ENCODE measurements at regions not wholly inside any gene's neighbourhood (a gene's known extent, or its start where the extent isn't known, plus 50 kb on each side); places are given as distances from the start of the nearest gene placed in this dataset.

DNA sequence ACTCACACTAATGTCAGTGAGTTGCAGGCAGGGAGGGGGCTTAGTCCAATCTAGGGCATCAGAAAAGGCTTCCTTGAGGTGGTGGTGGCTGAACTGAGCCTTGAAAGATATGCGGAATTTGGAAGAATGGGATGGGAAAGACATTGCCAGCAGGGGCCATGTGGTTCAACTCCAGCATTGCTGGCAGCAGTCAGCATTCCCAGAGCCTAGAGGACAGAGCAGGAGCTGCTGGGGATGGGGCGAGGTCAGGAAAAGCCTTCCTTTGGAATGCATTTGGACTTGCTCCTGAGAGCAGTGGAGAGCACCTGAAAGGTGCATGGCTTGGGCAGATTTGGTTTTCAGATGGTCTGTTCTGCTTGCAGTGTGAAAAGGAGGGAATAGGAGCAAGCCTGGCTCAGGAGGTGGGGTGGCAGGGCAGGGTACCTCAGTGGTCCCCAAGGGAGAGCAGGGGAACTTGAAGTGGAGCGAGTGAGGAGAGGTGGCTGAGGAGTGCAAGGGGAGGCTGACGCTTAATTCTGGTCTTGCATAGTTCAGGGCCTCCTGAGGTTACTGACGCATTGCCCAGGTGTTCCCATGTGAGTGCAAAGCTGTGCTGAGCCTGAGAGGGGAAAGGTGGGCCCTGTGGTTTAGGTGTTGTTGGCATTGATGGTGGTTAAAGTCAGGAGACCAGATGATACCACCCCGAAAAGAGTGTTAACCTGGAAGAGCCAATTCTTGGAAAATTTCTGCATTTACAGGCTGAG lies 112.1 kb upstream of the MGAT5 start:
- peak overlapping the region; percentile 86 for H2BK12ac ChIP-seq (ENCODE audit: low read depth, low read length)
- no peak overlapping the region for H2AFZ ChIP-seq (ENCODE audit: low read length)
- peak overlapping the region; percentile 51 for H2BK20ac ChIP-seq (ENCODE audit: low read length)
- H3K14ac ChIP-seq (ENCODE audit: insufficient read length) = no peak overlapping the region
- H3K4me3 ChIP-seq (ENCODE audit: extremely low read depth in 1 of 4, insufficient read depth in 2 of 4, low read depth in 3 of 4, low read length in 4 of 4) = no peak overlapping the region
- H3K4me2 ChIP-seq (ENCODE audit: insufficient read depth in 1 of 2, low read depth in 2 of 2, low read length in 2 of 2) = peak overlapping the region in 1 of 2 experiments; percentile 48; a peak in 2 of 4 replicates
- peak overlapping the region; percentile 84; the same call in 1 of the 2 replicates for H2BK5ac ChIP-seq (ENCODE audit: low read depth, low read length)
- no peak overlapping the region for H3K56ac ChIP-seq (replicated peaks; ENCODE audit: insufficient read length, low read depth, low read length)
- H3K27me3 ChIP-seq (replicated peaks in 1 of 4; ENCODE audit: control insufficient read depth in 3 of 4, extremely low read depth in 1 of 4, insufficient read depth in 3 of 4, low read length in 3 of 4) = no peaks in the 10 kb centered on the region
- H3K4me1 ChIP-seq (replicated peaks in 1 of 4; ENCODE audit: control insufficient read depth in 3 of 4, insufficient read depth in 4 of 4, low read length in 3 of 4) = peaks cover 4 to 28% (median 26%) of the 10 kb centered on the region in 4 experiments
- H4K91ac ChIP-seq (replicated peaks; ENCODE audit: insufficient read length, low read length) = peak overlapping the region; percentile 1
- no peak overlapping the region for H3K27ac ChIP-seq (ENCODE audit: low read depth, low read length)
- H2AK5ac ChIP-seq (ENCODE audit: low read depth, low read length) = peak overlapping the region; percentile 66; the same call in 1 of the 2 replicates
- H3K23ac ChIP-seq (ENCODE audit: insufficient read length) = no peak overlapping the region
- no peaks in the 10 kb centered on the region for H3K9me3 ChIP-seq (ENCODE audit: insufficient read depth in 2 of 2, low read depth in 1 of 2, low read length in 1 of 2)
- H3K4ac ChIP-seq (replicated peaks; ENCODE audit: insufficient read length, low read depth, low read length) = peak overlapping the region; percentile 24
- peak overlapping the region; percentile 23; the same call in 1 of the 2 replicates for H2BK15ac ChIP-seq (ENCODE audit: low read length)
- peaks cover 3 to 85% of the 10 kb centered on the region in 2 experiments for H3K79me2 ChIP-seq (ENCODE audit: control insufficient read depth in 1 of 2, insufficient read depth in 2 of 2, low read length in 2 of 2)
- 78% methylated on average over 6 of the region's 6 CpGs; no CpG with 5 or more reads in 1 of the 2 experiments for WGBS, 2 experiments (ENCODE audit: extremely low coverage in 1 of 2, insufficient coverage in 1 of 2, insufficient read length in 1 of 2, insufficient replicate concordance in 2 of 2, low coverage in 1 of 2, low lambda C conversion rate in 2 of 2, missing lambda C conversion rate in 1 of 2)
- no peak overlapping the region for H4K5ac ChIP-seq (ENCODE audit: insufficient read length, low read depth, low read length)
- peaks cover 4 to 6% of the 10 kb centered on the region in 2 experiments for H4K20me1 ChIP-seq (replicated peaks in 1 of 2; ENCODE audit: control insufficient read depth in 1 of 2, insufficient read depth in 2 of 2, low read length in 2 of 2)
- CTCF ChIA-PET (ENCODE audit: partially characterized antibody) = interaction anchor here (0.8 to 1.6 kb wide), 5 partner anchors 20 to 103 kb away, joined by 3 to 5 read pairs (median 3); no protein-coding TSS in a partner anchor
- H3K79me1 ChIP-seq (ENCODE audit: low read depth, low read length) = peaks cover 23% of the 10 kb centered on the region
- H4K8ac ChIP-seq (ENCODE audit: extremely low read depth, insufficient read depth, low read length) = no peak overlapping the region
- DNase-seq (ENCODE audit: low read depth in 1 of 2, low spot score in 2 of 2) (no peak), FAIRE-seq (no peak)
- POLR2A ChIA-PET (ENCODE audit: partially characterized antibody) = interaction anchor here (0.7 kb wide), 1 partner anchor 20 kb away, joined by 3 read pairs; no protein-coding TSS in a partner anchor
- no peaks in the 10 kb centered on the region for H3K36me3 ChIP-seq (ENCODE audit: control insufficient read depth in 2 of 4, insufficient read depth in 4 of 4, low read length in 3 of 4)
- H3K9ac ChIP-seq (replicated peaks in 1 of 4; ENCODE audit: extremely low read depth in 1 of 4, low read depth in 3 of 4, low read length in 3 of 4) = no peak overlapping the region
- H3K18ac ChIP-seq (ENCODE audit: extremely low read depth, low read length) = peak overlapping the region; percentile 36; the same call in 1 of the 2 replicates
- H3K23me2 ChIP-seq (ENCODE audit: low read depth, low read length) = no peaks in the 10 kb centered on the region; the same call in 1 of the 2 replicates
- H2BK120ac ChIP-seq (replicated peaks; ENCODE audit: low read depth, low read length) = no peak overlapping the region
- TF ChIP-seq GTF2F1 (IDR thresholded peaks at IDR 0.05; ENCODE audit: borderline replicate concordance, low read depth, low read length) (no peak), HDAC2 (IDR thresholded peaks at IDR 0.05; ENCODE audit: borderline replicate concordance in 1 of 2, low read depth in 2 of 2, low read length in 2 of 2) (no peak), CHD1 (IDR thresholded peaks at IDR 0.05; ENCODE audit: low read depth, low read length) (no peak), EGR1 (IDR thresholded peaks at IDR 0.05; ENCODE audit: borderline replicate concordance, low read depth, low read length) (no peak), RAD21 (IDR thresholded peaks at IDR 0.05 in 1 of 2, conservative IDR thresholded peaks at IDR 0.05 in 1 of 2; ENCODE audit: low read depth in 2 of 2, low read length in 2 of 2) (peak in 1 of 2 experiments; percentile 18; a peak in 1 of 4 replicates), TEAD4 (IDR thresholded peaks at IDR 0.05; ENCODE audit: low read depth, low read length) (peak; percentile 72), SRF (IDR thresholded peaks at IDR 0.05; ENCODE audit: low read depth, low read length) (no peak), HDAC6 (IDR thresholded peaks at IDR 0.05; ENCODE audit: low read depth, low read length) (no peak), SP1 (IDR thresholded peaks at IDR 0.05; ENCODE audit: low read depth, low read length) (no peak), SIRT6 (IDR thresholded peaks at IDR 0.05; ENCODE audit: low read length) (no peak), KDM5A (IDR thresholded peaks at IDR 0.05; ENCODE audit: low read length) (no peak)
- TF ChIP-seq, protein P1, sequence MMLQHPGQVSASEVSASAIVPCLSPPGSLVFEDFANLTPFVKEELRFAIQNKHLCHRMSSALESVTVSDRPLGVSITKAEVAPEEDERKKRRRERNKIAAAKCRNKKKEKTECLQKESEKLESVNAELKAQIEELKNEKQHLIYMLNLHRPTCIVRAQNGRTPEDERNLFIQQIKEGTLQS (IDR thresholded peaks at IDR 0.05; ENCODE audit: insufficient read depth, low read depth, low read length) = no peak

All from H1 (cell line).